ENCODE measurements at regions not wholly inside any gene's neighbourhood (a gene's known extent, or its start where the extent isn't known, plus 50 kb on each side); places are given as distances from the start of the nearest gene placed in this dataset.

DNA sequence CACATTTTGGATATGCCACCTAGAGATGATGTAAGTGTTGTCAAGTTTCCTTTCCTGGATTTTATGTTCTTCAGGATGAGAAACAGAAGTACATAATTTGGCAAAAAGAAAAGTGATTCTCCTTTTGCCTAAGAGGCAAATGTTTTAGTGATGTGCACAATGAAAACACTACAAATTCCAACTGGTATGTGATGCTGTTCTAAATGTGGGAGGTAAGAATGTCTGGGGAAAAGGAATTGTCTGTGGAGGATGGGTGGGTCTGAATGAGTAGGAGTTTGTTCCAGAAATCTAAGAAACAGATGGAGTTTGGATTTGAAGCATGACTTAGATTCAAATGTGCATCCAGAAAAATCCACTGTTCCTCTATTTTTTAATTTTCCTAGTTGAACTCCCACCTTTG lies 473.6 kb upstream of the SPRY2 start:
- TF ChIP-seq, protein P1, sequence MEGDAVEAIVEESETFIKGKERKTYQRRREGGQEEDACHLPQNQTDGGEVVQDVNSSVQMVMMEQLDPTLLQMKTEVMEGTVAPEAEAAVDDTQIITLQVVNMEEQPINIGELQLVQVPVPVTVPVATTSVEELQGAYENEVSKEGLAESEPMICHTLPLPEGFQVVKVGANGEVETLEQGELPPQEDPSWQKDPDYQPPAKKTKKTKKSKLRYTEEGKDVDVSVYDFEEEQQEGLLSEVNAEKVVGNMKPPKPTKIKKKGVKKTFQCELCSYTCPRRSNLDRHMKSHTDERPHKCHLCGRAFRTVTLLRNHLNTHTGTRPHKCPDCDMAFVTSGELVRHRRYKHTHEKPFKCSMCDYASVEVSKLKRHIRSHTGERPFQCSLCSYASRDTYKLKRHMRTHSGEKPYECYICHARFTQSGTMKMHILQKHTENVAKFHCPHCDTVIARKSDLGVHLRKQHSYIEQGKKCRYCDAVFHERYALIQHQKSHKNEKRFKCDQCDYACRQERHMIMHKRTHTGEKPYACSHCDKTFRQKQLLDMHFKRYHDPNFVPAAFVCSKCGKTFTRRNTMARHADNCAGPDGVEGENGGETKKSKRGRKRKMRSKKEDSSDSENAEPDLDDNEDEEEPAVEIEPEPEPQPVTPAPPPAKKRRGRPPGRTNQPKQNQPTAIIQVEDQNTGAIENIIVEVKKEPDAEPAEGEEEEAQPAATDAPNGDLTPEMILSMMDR (IDR thresholded peaks at IDR 0.05): no peak
- no peak for TF ChIP-seq POLR2AphosphoS5 (IDR thresholded peaks at IDR 0.05)
